WTC11 (cell line): ENCODE measurements at regions not wholly inside any gene's neighbourhood (a gene's known extent, or its start where the extent isn't known, plus 50 kb on each side); places are given as distances from the start of the nearest gene placed in this dataset.
"Not testable (repeated sequence)": the region's sequence is repeated elsewhere in the genome, so short reads cannot be mapped to it uniquely, and the experiment has no call there.

Experiments used
- CTCF ChIP-seq: fragments of 200-600 bp; IDR thresholded peaks from 2 replicates; pipeline ENCODE4 v1.8.0; 2022; ENCODE audit warnings: antibody characterized with exemption
- E2F1 ChIP-seq: sonication (generic); formaldehyde crosslinking; IDR thresholded peaks from 2 replicates; pipeline ENCODE4 v1.8.0; 2022; ENCODE audit warnings: mild to moderate bottlenecking, missing genetic modification reagents
- E2F4 ChIP-seq: sonication (generic); formaldehyde crosslinking; IDR thresholded peaks from 2 replicates; pipeline ENCODE4 v1.8.1; 2022; ENCODE audit warnings: low read depth, mild to moderate bottlenecking, moderate library complexity, missing genetic modification reagents, borderline replicate concordance
- GABPB1 ChIP-seq: sonication (generic); formaldehyde crosslinking; IDR thresholded peaks from 2 replicates; pipeline ENCODE4 v1.8.1; 2023; ENCODE audit warnings: mild to moderate bottlenecking, missing genetic modification reagents
- MAX ChIP-seq: sonication (generic); formaldehyde crosslinking; IDR thresholded peaks from 2 replicates; pipeline ENCODE4 v1.8.0; 2022; ENCODE audit warnings: mild to moderate bottlenecking, missing genetic modification reagents
- NFYB ChIP-seq: sonication (generic); formaldehyde crosslinking; conservative IDR thresholded peaks from 2 replicates; pipeline ENCODE4 v1.8.0; 2022; ENCODE audit warnings: low read depth, missing genetic modification reagents
- PRDM15 ChIP-seq: sonication (generic); formaldehyde crosslinking; IDR thresholded peaks from 2 replicates; pipeline ENCODE4 v1.8.0; 2022; ENCODE audit warnings: missing genetic modification reagents
- SMAD4 ChIP-seq: sonication (generic); formaldehyde crosslinking; IDR thresholded peaks from 2 replicates; pipeline ENCODE4 v1.8.0; 2022; ENCODE audit warnings: mild to moderate bottlenecking, missing genetic modification reagents
- SP1 ChIP-seq: sonication (generic); formaldehyde crosslinking; conservative IDR thresholded peaks from 2 replicates; pipeline ENCODE4 v1.8.1; 2022; ENCODE audit warnings: missing genetic modification reagents
- USF2 ChIP-seq: sonication (generic); formaldehyde crosslinking; IDR thresholded peaks from 2 replicates; pipeline ENCODE4 v1.8.1; 2023; ENCODE audit warnings: mild to moderate bottlenecking, missing genetic modification reagents, moderate library complexity
- TF ChIP-seq, protein P1 (sequence below): sonication (generic); formaldehyde crosslinking; IDR thresholded peaks from 2 replicates; pipeline ENCODE4 v1.8.1; 2022; ENCODE audit warnings: mild to moderate bottlenecking, moderate library complexity, missing genetic modification reagents

DNA sequence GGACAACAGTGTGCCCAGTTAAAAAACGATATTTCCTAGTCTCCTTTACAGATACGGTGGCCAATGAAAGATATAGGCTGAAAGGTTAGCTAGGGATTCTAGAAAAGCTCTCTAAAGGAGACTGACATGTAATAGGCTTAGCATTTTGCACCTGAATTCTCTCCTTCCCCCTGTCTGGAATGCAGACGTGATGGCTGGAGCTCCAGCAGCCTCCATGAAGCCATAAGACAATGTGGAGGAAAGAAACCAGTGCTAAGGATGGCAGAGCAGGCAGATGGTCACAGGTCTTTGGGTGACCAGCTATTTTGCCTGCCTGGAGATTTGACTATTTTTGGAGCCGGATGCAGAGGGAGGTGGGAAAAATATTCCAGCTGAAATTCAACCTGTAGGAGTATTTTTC is 286.2 kb upstream of the PLGLB2 start:
- TF ChIP-seq CTCF; USF2 (CRISPR knock-in tag); GABPB1; SMAD4; MAX; PRDM15; E2F4 (CRISPR knock-in tag); E2F1 (CRISPR knock-in tag); NFYB (CRISPR knock-in tag); SP1: not testable (repeated sequence)
- TF ChIP-seq, protein P1, sequence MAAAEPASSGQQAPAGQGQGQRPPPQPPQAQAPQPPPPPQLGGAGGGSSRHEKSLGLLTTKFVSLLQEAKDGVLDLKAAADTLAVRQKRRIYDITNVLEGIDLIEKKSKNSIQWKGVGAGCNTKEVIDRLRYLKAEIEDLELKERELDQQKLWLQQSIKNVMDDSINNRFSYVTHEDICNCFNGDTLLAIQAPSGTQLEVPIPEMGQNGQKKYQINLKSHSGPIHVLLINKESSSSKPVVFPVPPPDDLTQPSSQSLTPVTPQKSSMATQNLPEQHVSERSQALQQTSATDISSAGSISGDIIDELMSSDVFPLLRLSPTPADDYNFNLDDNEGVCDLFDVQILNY (CRISPR knock-in tag) = not testable (repeated sequence)
